ENCODE measurements at regions not wholly inside any gene's neighbourhood (a gene's known extent, or its start where the extent isn't known, plus 50 kb on each side); places are given as distances from the start of the nearest gene placed in this dataset.

DNA sequence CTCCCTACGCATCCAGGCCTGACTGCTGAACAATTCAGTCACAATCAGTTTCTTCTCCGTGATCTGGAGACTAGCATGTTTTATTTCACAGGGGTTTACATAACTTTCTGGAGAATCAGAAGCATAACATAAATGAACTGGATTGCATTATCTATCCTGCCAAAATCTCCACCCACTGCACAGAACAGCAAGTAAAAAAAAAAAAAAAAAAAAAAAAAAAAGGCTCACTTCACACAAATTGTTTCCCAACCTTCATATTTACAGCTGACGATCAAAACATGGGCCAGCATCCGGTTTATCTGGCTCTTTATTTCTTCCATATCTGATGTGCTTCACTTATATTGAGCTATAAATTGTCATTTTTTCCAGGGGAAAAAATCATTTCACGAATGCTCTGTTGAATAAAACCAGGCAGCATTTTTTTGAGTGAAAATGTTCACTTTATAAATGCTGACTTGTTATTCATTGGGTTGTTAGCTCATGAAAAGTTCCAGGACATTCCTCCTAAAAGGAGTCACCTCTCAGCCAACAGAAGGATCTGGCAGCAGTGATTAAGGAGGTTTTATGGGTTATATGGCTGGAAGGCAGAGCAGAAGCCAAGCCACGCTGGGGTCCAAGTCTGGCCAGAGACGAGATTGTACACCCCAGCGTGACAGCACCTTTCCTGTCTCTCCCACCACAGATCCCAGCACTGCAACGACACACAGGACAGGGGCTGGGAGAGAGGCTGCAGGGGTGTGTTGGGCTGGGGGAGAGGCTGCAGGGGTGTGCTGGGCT, 51.2 kb upstream of the GLI2 start:
- TF ChIP-seq, protein P1, sequence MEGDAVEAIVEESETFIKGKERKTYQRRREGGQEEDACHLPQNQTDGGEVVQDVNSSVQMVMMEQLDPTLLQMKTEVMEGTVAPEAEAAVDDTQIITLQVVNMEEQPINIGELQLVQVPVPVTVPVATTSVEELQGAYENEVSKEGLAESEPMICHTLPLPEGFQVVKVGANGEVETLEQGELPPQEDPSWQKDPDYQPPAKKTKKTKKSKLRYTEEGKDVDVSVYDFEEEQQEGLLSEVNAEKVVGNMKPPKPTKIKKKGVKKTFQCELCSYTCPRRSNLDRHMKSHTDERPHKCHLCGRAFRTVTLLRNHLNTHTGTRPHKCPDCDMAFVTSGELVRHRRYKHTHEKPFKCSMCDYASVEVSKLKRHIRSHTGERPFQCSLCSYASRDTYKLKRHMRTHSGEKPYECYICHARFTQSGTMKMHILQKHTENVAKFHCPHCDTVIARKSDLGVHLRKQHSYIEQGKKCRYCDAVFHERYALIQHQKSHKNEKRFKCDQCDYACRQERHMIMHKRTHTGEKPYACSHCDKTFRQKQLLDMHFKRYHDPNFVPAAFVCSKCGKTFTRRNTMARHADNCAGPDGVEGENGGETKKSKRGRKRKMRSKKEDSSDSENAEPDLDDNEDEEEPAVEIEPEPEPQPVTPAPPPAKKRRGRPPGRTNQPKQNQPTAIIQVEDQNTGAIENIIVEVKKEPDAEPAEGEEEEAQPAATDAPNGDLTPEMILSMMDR (IDR thresholded peaks at IDR 0.05; ENCODE audit: low read length), result no peak
- TF ChIP-seq EZH2phosphoT487 (IDR thresholded peaks at IDR 0.05; ENCODE audit: low read length) (no peak), EZH2 (optimal IDR thresholded peaks at IDR 0.05; ENCODE audit: low read depth, low read length) (no peak)
- 0 out of 2 replicates have a peak, but pooled peaks cover 3% of the 10 kb centered on the region for H3K4me1 ChIP-seq (ENCODE audit: low read length)
- H3K9ac ChIP-seq (ENCODE audit: low read length), result no peak overlapping the region
- H3K36me3 ChIP-seq (replicated peaks; ENCODE audit: insufficient read depth, low read length), result no peaks in the 10 kb centered on the region
- no peaks in the 10 kb centered on the region for H4K20me1 ChIP-seq (ENCODE audit: insufficient read depth, low read length)
- no peaks in the 10 kb centered on the region for H3K9me3 ChIP-seq (replicated peaks; ENCODE audit: insufficient read depth, low read length)
- H3K4me2 ChIP-seq (ENCODE audit: low read depth, low read length), result no peak overlapping the region
- no peak overlapping the region for H2AFZ ChIP-seq (ENCODE audit: low read length)
- no peak overlapping the region for H3K4me3 ChIP-seq (ENCODE audit: low read length)
- H3K27ac ChIP-seq (ENCODE audit: low read length), result no peak overlapping the region
- no peaks in the 10 kb centered on the region for H3K9me2 ChIP-seq (replicated peaks; ENCODE audit: insufficient read depth, low read length)
- H3K27me3 ChIP-seq (replicated peaks; ENCODE audit: insufficient read depth, low read length), result peaks cover 7% of the 10 kb centered on the region; the same call in 1 of the 2 replicates
- no peaks in the 10 kb centered on the region for H3K79me2 ChIP-seq (ENCODE audit: low read length)
- DNase-seq, result no peak
- H3F3A ChIP-seq (ENCODE audit: insufficient read depth, low read length), result no peaks in the 10 kb centered on the region

DNA sequence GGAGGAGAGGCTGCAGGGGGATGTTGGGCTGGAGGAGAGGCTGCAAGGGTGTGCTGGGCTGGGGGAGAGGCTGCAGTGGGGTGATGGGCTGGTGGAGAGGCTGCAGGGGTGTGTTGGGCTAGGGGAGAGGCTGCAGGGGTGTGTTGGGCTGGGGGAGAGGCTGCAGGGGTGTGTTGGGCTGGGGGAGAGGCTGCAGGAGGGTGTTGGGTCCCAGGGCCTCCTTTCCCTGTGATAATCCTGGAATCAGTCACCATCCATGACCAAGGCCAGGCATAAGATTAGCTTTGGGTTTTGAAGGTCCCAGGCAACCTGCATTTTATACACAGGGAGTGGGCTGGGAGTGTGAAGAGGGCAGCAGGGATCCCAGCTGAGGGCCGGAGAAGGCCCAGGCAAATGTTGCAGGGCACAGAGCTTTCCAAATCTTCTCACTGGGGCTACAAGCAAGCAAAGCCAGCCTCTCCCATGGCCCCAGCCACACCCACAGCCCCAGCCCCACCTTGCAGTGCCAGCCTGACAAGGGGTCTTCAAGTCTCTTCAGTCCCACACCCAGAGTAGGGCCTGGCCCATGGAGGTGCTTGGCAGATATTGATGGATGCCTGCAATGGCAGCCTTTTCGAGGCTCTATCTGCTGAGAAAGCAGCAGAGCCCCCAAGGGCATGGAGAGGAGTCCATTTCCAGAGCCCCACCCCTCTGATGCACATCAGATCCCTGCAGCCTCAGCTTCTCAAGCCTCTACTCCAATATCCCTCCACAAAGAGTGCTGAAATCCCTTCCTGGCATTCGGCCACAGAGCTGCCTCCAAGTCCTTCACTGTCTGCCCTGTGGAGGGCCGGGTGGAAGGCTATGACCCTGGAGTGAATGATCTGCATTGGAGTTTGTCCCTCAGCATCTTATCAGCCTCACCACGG, 50.3 kb upstream of the GLI2 start:
- no peaks in the 10 kb centered on the region for H3K9me3 ChIP-seq (replicated peaks; ENCODE audit: insufficient read depth, low read length)
- no peak for DNase-seq
- no peak overlapping the region for H3K4me3 ChIP-seq (ENCODE audit: low read length)
- H4K20me1 ChIP-seq (ENCODE audit: insufficient read depth, low read length), result no peaks in the 10 kb centered on the region
- peaks cover 7% of the 10 kb centered on the region; the same call in 1 of the 2 replicates for H3K27me3 ChIP-seq (replicated peaks; ENCODE audit: insufficient read depth, low read length)
- no peak overlapping the region for H3K9ac ChIP-seq (ENCODE audit: low read length)
- no peaks in the 10 kb centered on the region for H3K4me1 ChIP-seq (ENCODE audit: low read length)
- TF ChIP-seq, protein P1 (IDR thresholded peaks at IDR 0.05; ENCODE audit: low read length), result no peak
- TF ChIP-seq EZH2 (optimal IDR thresholded peaks at IDR 0.05; ENCODE audit: low read depth, low read length), result no peak
- no peaks in the 10 kb centered on the region for H3F3A ChIP-seq (ENCODE audit: insufficient read depth, low read length)
- no peak overlapping the region for H3K4me2 ChIP-seq (ENCODE audit: low read depth, low read length)
- H3K79me2 ChIP-seq (ENCODE audit: low read length), result no peaks in the 10 kb centered on the region
- H3K27ac ChIP-seq (ENCODE audit: low read length), result no peak overlapping the region
- no peaks in the 10 kb centered on the region for H3K9me2 ChIP-seq (replicated peaks; ENCODE audit: insufficient read depth, low read length)
- no peaks in the 10 kb centered on the region for H3K36me3 ChIP-seq (replicated peaks; ENCODE audit: insufficient read depth, low read length)
- no peak overlapping the region for H2AFZ ChIP-seq (ENCODE audit: low read length)

Data from MM.1S (cell line).